ENCODE measurements at regions not wholly inside any gene's neighbourhood (a gene's known extent, or its start where the extent isn't known, plus 50 kb on each side); places are given as distances from the start of the nearest gene placed in this dataset.

GRCh38 chr16:54405478-54405877 is 118.9 kb upstream of the IRX3 start:
- Histone ChIP-seq H3K36me3 (ENCODE audit: control insufficient read depth in 2 of 3, insufficient read depth in 3 of 3, low read length in 3 of 3) (no peaks in the 10 kb centered on the region), H3K27me3 (ENCODE audit: control insufficient read depth, insufficient read depth, low read length) (no peaks in the 10 kb centered on the region), H3K27ac (ENCODE audit: low read depth in 2 of 2, low read length in 2 of 2) (no peak overlapping the region), H3K9me3 (ENCODE audit: control insufficient read depth in 2 of 3, insufficient read depth in 1 of 3, low read length in 3 of 3) (no peaks in the 10 kb centered on the region), H3K4me1 (ENCODE audit: control insufficient read depth in 2 of 3, insufficient read depth in 2 of 3, low read depth in 1 of 3, low read length in 3 of 3) (no peaks in the 10 kb centered on the region), H3K9ac (ENCODE audit: low read length in 3 of 3) (no peak overlapping the region), H3K4me3 (ENCODE audit: low read length in 3 of 3) (no peak overlapping the region)
- FAIRE-seq: no peak
- no peak for TF ChIP-seq CTCF (IDR thresholded peaks at IDR 0.05; ENCODE audit: borderline replicate concordance, extremely low read depth, insufficient read depth)
- intact Hi-C loops (cut with DNase I): no loop called here
- peak in 2 of 5 donors; percentile 24 to 35 for DNase-seq

GRCh38 chr16:54403580-54403979 is 117.0 kb upstream of the IRX3 start:
- DNase-seq (no peak), FAIRE-seq (no peak)
- Histone ChIP-seq H3K9me3 (ENCODE audit: control insufficient read depth in 2 of 3, insufficient read depth in 1 of 3, low read length in 3 of 3) (no peaks in the 10 kb centered on the region), H3K27me3 (ENCODE audit: control insufficient read depth, insufficient read depth, low read length) (no peaks in the 10 kb centered on the region), H3K36me3 (ENCODE audit: control insufficient read depth in 2 of 3, insufficient read depth in 3 of 3, low read length in 3 of 3) (no peaks in the 10 kb centered on the region), H3K4me3 (ENCODE audit: low read length in 3 of 3) (no peak overlapping the region), H3K4me1 (ENCODE audit: control insufficient read depth in 2 of 3, insufficient read depth in 2 of 3, low read depth in 1 of 3, low read length in 3 of 3) (no peaks in the 10 kb centered on the region), H3K27ac (ENCODE audit: low read depth in 2 of 2, low read length in 2 of 2) (no peak overlapping the region), H3K9ac (ENCODE audit: low read length in 3 of 3) (no peak overlapping the region)
- intact Hi-C loops (cut with DNase I): no loop called here
- TF ChIP-seq CTCF (IDR thresholded peaks at IDR 0.05; ENCODE audit: borderline replicate concordance, extremely low read depth, insufficient read depth): no peak

- TF ChIP-seq CTCF (IDR thresholded peaks at IDR 0.05; ENCODE audit: borderline replicate concordance, extremely low read depth, insufficient read depth): no peak
- no peak overlapping the region for H3K9ac ChIP-seq (ENCODE audit: low read length in 3 of 3)
- H3K9me3 ChIP-seq (ENCODE audit: control insufficient read depth in 2 of 3, insufficient read depth in 1 of 3, low read length in 3 of 3): no peaks in the 10 kb centered on the region
- DNase-seq (no peak), FAIRE-seq (no peak)
- no peaks in the 10 kb centered on the region for H3K4me1 ChIP-seq (ENCODE audit: control insufficient read depth in 2 of 3, insufficient read depth in 2 of 3, low read depth in 1 of 3, low read length in 3 of 3)
- H3K27me3 ChIP-seq (ENCODE audit: control insufficient read depth, insufficient read depth, low read length): no peaks in the 10 kb centered on the region
- intact Hi-C loops (cut with DNase I): no loop called here
- H3K27ac ChIP-seq (ENCODE audit: low read depth in 2 of 2, low read length in 2 of 2): no peak overlapping the region
- H3K36me3 ChIP-seq (ENCODE audit: control insufficient read depth in 2 of 3, insufficient read depth in 3 of 3, low read length in 3 of 3): no peaks in the 10 kb centered on the region
- H3K4me3 ChIP-seq (ENCODE audit: low read length in 3 of 3): no peak overlapping the region
Measured at GRCh38 chr16:54402873-54403272, 116.3 kb upstream of the IRX3 start.

- Histone ChIP-seq H3K27me3 (ENCODE audit: control insufficient read depth, insufficient read depth, low read length) (no peaks in the 10 kb centered on the region), H3K27ac (ENCODE audit: low read depth in 2 of 2, low read length in 2 of 2) (no peak overlapping the region), H3K4me1 (ENCODE audit: control insufficient read depth in 2 of 3, insufficient read depth in 2 of 3, low read depth in 1 of 3, low read length in 3 of 3) (no peaks in the 10 kb centered on the region), H3K4me3 (ENCODE audit: low read length in 3 of 3) (no peak overlapping the region), H3K36me3 (ENCODE audit: control insufficient read depth in 2 of 3, insufficient read depth in 3 of 3, low read length in 3 of 3) (no peaks in the 10 kb centered on the region), H3K9me3 (ENCODE audit: control insufficient read depth in 2 of 3, insufficient read depth in 1 of 3, low read length in 3 of 3) (no peaks in the 10 kb centered on the region), H3K9ac (ENCODE audit: low read length in 3 of 3) (no peak overlapping the region)
- no peak for TF ChIP-seq CTCF (IDR thresholded peaks at IDR 0.05; ENCODE audit: borderline replicate concordance, extremely low read depth, insufficient read depth)
- FAIRE-seq (no peak), DNase-seq (no peak)
- intact Hi-C loops (cut with DNase I): no loop called here
Measured at GRCh38 chr16:54402270-54402669, 115.7 kb upstream of the IRX3 start.
